ENCODE measurements at regions not wholly inside any gene's neighbourhood (a gene's known extent, or its start where the extent isn't known, plus 50 kb on each side); places are given as distances from the start of the nearest gene placed in this dataset.

- Histone ChIP-seq H3K27ac (replicated peaks) (no peak overlapping the region), H3K4me3 (no peak overlapping the region), H3K9me3 (replicated peaks) (no peaks in the 10 kb centered on the region), H3K36me3 (no peaks in the 10 kb centered on the region), H3K4me1 (peaks cover 10% of the 10 kb centered on the region), H3K27me3 (ENCODE audit: low read depth) (no peaks in the 10 kb centered on the region)
- intact Hi-C loops (cut with micrococcal nuclease): no loop called here
- TF ChIP-seq, protein P1, sequence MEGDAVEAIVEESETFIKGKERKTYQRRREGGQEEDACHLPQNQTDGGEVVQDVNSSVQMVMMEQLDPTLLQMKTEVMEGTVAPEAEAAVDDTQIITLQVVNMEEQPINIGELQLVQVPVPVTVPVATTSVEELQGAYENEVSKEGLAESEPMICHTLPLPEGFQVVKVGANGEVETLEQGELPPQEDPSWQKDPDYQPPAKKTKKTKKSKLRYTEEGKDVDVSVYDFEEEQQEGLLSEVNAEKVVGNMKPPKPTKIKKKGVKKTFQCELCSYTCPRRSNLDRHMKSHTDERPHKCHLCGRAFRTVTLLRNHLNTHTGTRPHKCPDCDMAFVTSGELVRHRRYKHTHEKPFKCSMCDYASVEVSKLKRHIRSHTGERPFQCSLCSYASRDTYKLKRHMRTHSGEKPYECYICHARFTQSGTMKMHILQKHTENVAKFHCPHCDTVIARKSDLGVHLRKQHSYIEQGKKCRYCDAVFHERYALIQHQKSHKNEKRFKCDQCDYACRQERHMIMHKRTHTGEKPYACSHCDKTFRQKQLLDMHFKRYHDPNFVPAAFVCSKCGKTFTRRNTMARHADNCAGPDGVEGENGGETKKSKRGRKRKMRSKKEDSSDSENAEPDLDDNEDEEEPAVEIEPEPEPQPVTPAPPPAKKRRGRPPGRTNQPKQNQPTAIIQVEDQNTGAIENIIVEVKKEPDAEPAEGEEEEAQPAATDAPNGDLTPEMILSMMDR (IDR thresholded peaks at IDR 0.05; ENCODE audit: borderline replicate concordance): no peak
- no peak for DNase-seq
Measured at GRCh38 chr18:34959989-34960388, 81.2 kb upstream of the MAPRE2 start.

DNA sequence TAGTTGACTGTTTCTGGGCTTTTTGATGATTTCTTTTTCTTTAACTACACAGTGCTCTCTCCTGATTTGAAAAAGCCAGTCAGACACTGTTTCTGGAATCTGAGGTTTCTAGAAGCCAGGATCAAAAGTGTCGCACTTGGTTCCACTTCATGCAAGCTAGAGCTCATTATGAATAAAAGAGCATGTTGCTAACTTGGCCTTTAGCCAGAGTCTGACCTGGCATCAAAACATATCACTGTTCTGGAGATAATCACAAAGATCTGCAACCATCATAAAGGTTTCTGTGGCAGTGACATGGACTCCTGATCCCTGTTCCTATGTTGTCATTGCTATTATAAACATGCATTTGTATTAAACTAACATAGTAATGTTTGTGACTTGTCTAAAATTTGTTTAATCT, 76.1 kb upstream of the MAPRE2 start:
- no peaks in the 10 kb centered on the region for H3K9me3 ChIP-seq (replicated peaks)
- DNase-seq: no peak
- no peak overlapping the region for H3K27ac ChIP-seq (replicated peaks)
- H3K4me3 ChIP-seq: no peak overlapping the region
- no peaks in the 10 kb centered on the region for H3K27me3 ChIP-seq (ENCODE audit: low read depth)
- no peaks in the 10 kb centered on the region for H3K4me1 ChIP-seq
- intact Hi-C loops (cut with micrococcal nuclease): no loop called here
- TF ChIP-seq, protein P1 (IDR thresholded peaks at IDR 0.05; ENCODE audit: borderline replicate concordance): no peak
- no peaks in the 10 kb centered on the region for H3K36me3 ChIP-seq

- Histone ChIP-seq H3K4me3 (no peak overlapping the region), H3K4me1 (no peaks in the 10 kb centered on the region), H3K9me3 (replicated peaks) (no peaks in the 10 kb centered on the region), H3K27ac (replicated peaks) (no peak overlapping the region), H3K27me3 (ENCODE audit: low read depth) (no peaks in the 10 kb centered on the region), H3K36me3 (no peaks in the 10 kb centered on the region)
- TF ChIP-seq, protein P1 (IDR thresholded peaks at IDR 0.05; ENCODE audit: borderline replicate concordance): no peak
- intact Hi-C loops (cut with micrococcal nuclease): no loop called here
- no peak for DNase-seq
Measured at GRCh38 chr18:34965566-34965965, 75.6 kb upstream of the MAPRE2 start.

GRCh38 chr18:34970106-34970505, 71.1 kb upstream of the MAPRE2 start:
- Histone ChIP-seq H3K4me3 (no peak overlapping the region), H3K9me3 (replicated peaks) (no peaks in the 10 kb centered on the region), H3K27ac (replicated peaks) (no peak overlapping the region), H3K4me1 (no peaks in the 10 kb centered on the region), H3K27me3 (ENCODE audit: low read depth) (no peaks in the 10 kb centered on the region), H3K36me3 (no peaks in the 10 kb centered on the region)
- TF ChIP-seq, protein P1 (IDR thresholded peaks at IDR 0.05; ENCODE audit: borderline replicate concordance): no peak
- DNase-seq: no peak
- intact Hi-C loops (cut with micrococcal nuclease): no loop called here

GRCh38 chr18:34971313-34971712, 69.9 kb upstream of the MAPRE2 start:
- Histone ChIP-seq H3K4me3 (no peak overlapping the region), H3K27me3 (ENCODE audit: low read depth) (no peaks in the 10 kb centered on the region), H3K36me3 (no peaks in the 10 kb centered on the region), H3K4me1 (peaks cover 5% of the 10 kb centered on the region), H3K27ac (replicated peaks) (no peak overlapping the region), H3K9me3 (replicated peaks) (no peaks in the 10 kb centered on the region)
- intact Hi-C loops (cut with micrococcal nuclease): no loop called here
- no peak for DNase-seq
- TF ChIP-seq, protein P1 (IDR thresholded peaks at IDR 0.05; ENCODE audit: borderline replicate concordance): no peak
